GM12878 (cell line): ENCODE measurements at regions not wholly inside any gene's neighbourhood (a gene's known extent, or its start where the extent isn't known, plus 50 kb on each side); places are given as distances from the start of the nearest gene placed in this dataset.

ENCODE experiments used
- ATAC-seq: fragments of 200-7000 bp; cut with Tn5 transposase; 3 replicates; pipeline ENCODE4 v1.9.1; 2020; ENCODE audit warnings: mild to moderate bottlenecking, moderate library complexity
- BruUV-seq: library from RNA; stranded (reverse); fragments of 400-500 nt; replicated peaks from 2 replicates; lab custom pipeline; 2021; lab: Mats Ljungman, UMichigan
- CTCF ChIA-PET: fragments of 300-600 bp; sonication (Branson Sonifier 250); formaldehyde crosslinking; extraction: SDS; loops from one replicate; lab custom pipeline; 2021; ENCODE audit warnings: inconsistent platforms; lab: Yijun Ruan, JAX
- POLR2A ChIA-PET: fragments of 350-600 bp; formaldehyde crosslinking; extraction: SDS; loops from one replicate; lab custom pipeline; 2021; ENCODE audit warnings: inconsistent platforms; lab: Charles Lee
- RAD21 ChIA-PET: fragments of 300-600 bp; sonication (Branson Sonifier 250); formaldehyde crosslinking; loops from one replicate; lab custom pipeline; 2023; ENCODE audit warnings: antibody characterized with exemption; ENCODE audit not compliant: unreplicated experiment; lab: Charles Lee
- SMC1A ChIA-PET: fragments of 300-600 bp; sonication (Branson Sonifier 250); formaldehyde crosslinking; loops from one replicate; lab custom pipeline; 2023; ENCODE audit not compliant: unreplicated experiment, uncharacterized antibody; lab: Charles Lee
- DNase-seq: peaks from one replicate; pipeline ENCODE4 v3.0.0-alpha.2; 2011; ENCODE audit warnings: low read depth, low spot score
- FAIRE-seq: peaks from 3 replicates; lab custom pipeline; 2011; peaks lifted over from hg19 to GRCh38; lab: Jason Lieb, UNC
- H2AFZ ChIP-seq: 2 replicates; pipeline ENCODE4 v1.6.0; 2011; ENCODE audit warnings: low read depth, low read length, control low read depth; ENCODE audit not compliant: control insufficient read depth
- H3K27ac ChIP-seq: 2 replicates; pipeline ENCODE4 v1.5.1; 2011; ENCODE audit warnings: control low read depth; ENCODE audit not compliant: control insufficient read depth, insufficient read depth
- H3K27me3 ChIP-seq, 2 experiments: replicated peaks in 1 of 2; 2 replicates each; pipeline versions ENCODE4 v1.6.0 to v1.6.1; 2011; ENCODE audit warnings: low read length in 1 of 2; ENCODE audit not compliant: control insufficient read depth in 2 of 2, insufficient read depth in 2 of 2
- H3K36me3 ChIP-seq, 2 experiments: 2 replicates each; pipeline ENCODE4 v1.5.1; 2011; ENCODE audit warnings: low read length in 1 of 2; ENCODE audit not compliant: control insufficient read depth in 2 of 2, insufficient read depth in 2 of 2
- H3K4me1 ChIP-seq: 2 replicates; pipeline ENCODE4 v1.6.1; 2011; ENCODE audit warnings: mild to moderate bottlenecking, low read length, moderate library complexity, mixed read lengths; ENCODE audit not compliant: control insufficient read depth, insufficient read depth
- H3K4me2 ChIP-seq: 2 replicates; pipeline ENCODE4 v1.6.0; 2011; ENCODE audit warnings: control low read depth; ENCODE audit not compliant: control insufficient read depth, insufficient read depth
- H3K4me3 ChIP-seq: fragments of 200-600 bp; sonication (generic); 2 replicates; pipeline ENCODE4 v1.5.1; 2016
- H3K79me2 ChIP-seq: 2 replicates; pipeline ENCODE4 v1.6.0; 2011; ENCODE audit warnings: low read length; ENCODE audit not compliant: control insufficient read depth, insufficient read depth
- H3K9ac ChIP-seq: 2 replicates; pipeline ENCODE4 v1.8.0; 2011; ENCODE audit warnings: low read length, control low read depth, mixed read lengths; ENCODE audit not compliant: control insufficient read depth, insufficient read depth
- H3K9me3 ChIP-seq: replicated peaks from 3 replicates; pipeline ENCODE4 v1.5.1; 2011; ENCODE audit warnings: mild to moderate bottlenecking, low read length; ENCODE audit not compliant: control insufficient read depth, insufficient read depth
- H4K20me1 ChIP-seq: 2 replicates; pipeline ENCODE4 v1.6.0; 2011; ENCODE audit not compliant: control insufficient read depth, insufficient read depth
- ASH2L ChIP-seq: fragments of 300-600, 200-600 bp; sonication (generic); IDR thresholded peaks from 2 replicates; pipeline ENCODE4 v1.6.1; 2017; ENCODE audit warnings: low read depth, mild to moderate bottlenecking, borderline replicate concordance
- CBFB ChIP-seq: IDR thresholded peaks from 2 replicates; pipeline ENCODE4 v1.6.1; 2016; ENCODE audit warnings: antibody characterized with exemption, low read depth
- GATAD2B ChIP-seq: fragments of 450-650 bp; conservative IDR thresholded peaks from 2 replicates; pipeline ENCODE4 v1.6.1; 2017; ENCODE audit warnings: low read depth, mild to moderate bottlenecking, moderate library complexity
- IRF4 ChIP-seq: IDR thresholded peaks from 2 replicates; pipeline ENCODE4 v1.6.1; 2011; ENCODE audit warnings: low read depth, low read length
- MTA3 ChIP-seq: IDR thresholded peaks from 2 replicates; pipeline ENCODE4 v1.6.1; 2012; ENCODE audit warnings: low read length, inconsistent platforms, borderline replicate concordance
- NFYA ChIP-seq: IDR thresholded peaks from 2 replicates; pipeline ENCODE4 v1.6.1; 2011; ENCODE audit warnings: low read depth, mild to moderate bottlenecking, low read length, improper control_type of control experiment, borderline replicate concordance
- PAX5 ChIP-seq: IDR thresholded peaks from 2 replicates; pipeline ENCODE4 v1.6.1; 2011; ENCODE audit warnings: low read depth, low read length, borderline replicate concordance
- PAX8 ChIP-seq: fragments of 450-650 bp; IDR thresholded peaks from 2 replicates; pipeline ENCODE4 v1.6.1; 2017; ENCODE audit warnings: mild to moderate bottlenecking, moderate library complexity
- PML ChIP-seq: IDR thresholded peaks from 2 replicates; pipeline ENCODE4 v1.6.1; 2012; ENCODE audit warnings: low read length, inconsistent platforms
- RFX5 ChIP-seq: IDR thresholded peaks from 2 replicates; pipeline ENCODE4 v1.6.1; 2011; ENCODE audit warnings: low read depth, low read length, improper control_type of control experiment
- RUNX3 ChIP-seq: IDR thresholded peaks from 2 replicates; pipeline ENCODE4 v1.6.1; 2012; ENCODE audit warnings: low read length, inconsistent platforms
- SMARCA5 ChIP-seq: fragments of 450-650 bp; IDR thresholded peaks from 2 replicates; pipeline ENCODE4 v1.6.1; 2017; ENCODE audit warnings: mild to moderate bottlenecking
- SUZ12 ChIP-seq: fragments of 200-600 bp; sonication (generic); IDR thresholded peaks from one replicate; pipeline ENCODE4 v1.6.1; 2018; ENCODE audit warnings: antibody characterized with exemption, mild to moderate bottlenecking; ENCODE audit not compliant: unreplicated experiment
- WRNIP1 ChIP-seq: IDR thresholded peaks from 2 replicates; pipeline ENCODE4 v1.6.1; 2011; ENCODE audit warnings: low read depth, low read length, improper control_type of control experiment, borderline replicate concordance
- WGBS: methylation state at CpG from one replicate; pipeline ENCODE4 v1.1.6; 2016; ENCODE audit warnings: low lambda C conversion rate; ENCODE audit not compliant: insufficient replicate concordance, insufficient coverage; ENCODE audit errors: missing lambda C conversion rate; 5-methylcytosine and 5-hydroxymethylcytosine counted together
- in situ Hi-C: fragments of 300-500 bp; cut with MboI; formaldehyde crosslinking; loops from 9 replicates; pipeline ENCODE4 v1.14.3; 2018; ENCODE audit warnings: mixed read lengths
- intact Hi-C: fragments of 100-400 bp; cut with micrococcal nuclease; formaldehyde crosslinking; loops from one replicate; pipeline ENCODE4 v1.14.2; 2022; ENCODE audit not compliant: unreplicated experiment
- TF ChIP-seq, protein P1 (sequence below): IDR thresholded peaks from 2 replicates; pipeline ENCODE4 v1.6.1; 2011; ENCODE audit warnings: low read depth, mild to moderate bottlenecking, low read length, moderate library complexity, borderline replicate concordance; ENCODE audit errors: extremely low read depth
- TF ChIP-seq, protein P2 (sequence below): IDR thresholded peaks from 2 replicates; pipeline ENCODE4 v1.6.1; 2012; ENCODE audit warnings: improper control_type of control experiment, low read depth, low read length; ENCODE audit not compliant: insufficient replicate concordance

GRCh38 chrX:151240237-151240636 lies 63.9 kb downstream of the GPR50 start (continued):
- no peak for TF ChIP-seq GATAD2B
- no peak for TF ChIP-seq RFX5

- Histone ChIP-seq H3K27me3 (no peaks in the 10 kb centered on the region), H4K20me1 (no peaks in the 10 kb centered on the region), H3K4me2 (no peak overlapping the region), H3K9me3 (no peaks in the 10 kb centered on the region), H3K27ac (no peak overlapping the region), H3K79me2 (no peaks in the 10 kb centered on the region), H3K36me3 (no peaks in the 10 kb centered on the region), H3K9ac (no peak overlapping the region), H3K4me1 (no peaks in the 10 kb centered on the region), H2AFZ (no peak overlapping the region), H3K4me3 (no peak overlapping the region)
- in situ Hi-C loops (no loop called here), intact Hi-C loops (no loop called here)
- FAIRE-seq (no peak), DNase-seq (no peak), ATAC-seq (no peak)
- CTCF ChIA-PET: no interaction called here
- POLR2A ChIA-PET: no interaction called here
- 70% methylated on average over 6 of the region's 6 CpGs for WGBS
- SMC1A ChIA-PET: no interaction called here
- RAD21 ChIA-PET: no interaction called here
- no peak for TF ChIP-seq ASH2L
- TF ChIP-seq, protein P1, sequence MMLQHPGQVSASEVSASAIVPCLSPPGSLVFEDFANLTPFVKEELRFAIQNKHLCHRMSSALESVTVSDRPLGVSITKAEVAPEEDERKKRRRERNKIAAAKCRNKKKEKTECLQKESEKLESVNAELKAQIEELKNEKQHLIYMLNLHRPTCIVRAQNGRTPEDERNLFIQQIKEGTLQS: no peak
- no peak for TF ChIP-seq IRF4
- TF ChIP-seq PAX8: no peak
- TF ChIP-seq WRNIP1: no peak
- TF ChIP-seq, protein P2, sequence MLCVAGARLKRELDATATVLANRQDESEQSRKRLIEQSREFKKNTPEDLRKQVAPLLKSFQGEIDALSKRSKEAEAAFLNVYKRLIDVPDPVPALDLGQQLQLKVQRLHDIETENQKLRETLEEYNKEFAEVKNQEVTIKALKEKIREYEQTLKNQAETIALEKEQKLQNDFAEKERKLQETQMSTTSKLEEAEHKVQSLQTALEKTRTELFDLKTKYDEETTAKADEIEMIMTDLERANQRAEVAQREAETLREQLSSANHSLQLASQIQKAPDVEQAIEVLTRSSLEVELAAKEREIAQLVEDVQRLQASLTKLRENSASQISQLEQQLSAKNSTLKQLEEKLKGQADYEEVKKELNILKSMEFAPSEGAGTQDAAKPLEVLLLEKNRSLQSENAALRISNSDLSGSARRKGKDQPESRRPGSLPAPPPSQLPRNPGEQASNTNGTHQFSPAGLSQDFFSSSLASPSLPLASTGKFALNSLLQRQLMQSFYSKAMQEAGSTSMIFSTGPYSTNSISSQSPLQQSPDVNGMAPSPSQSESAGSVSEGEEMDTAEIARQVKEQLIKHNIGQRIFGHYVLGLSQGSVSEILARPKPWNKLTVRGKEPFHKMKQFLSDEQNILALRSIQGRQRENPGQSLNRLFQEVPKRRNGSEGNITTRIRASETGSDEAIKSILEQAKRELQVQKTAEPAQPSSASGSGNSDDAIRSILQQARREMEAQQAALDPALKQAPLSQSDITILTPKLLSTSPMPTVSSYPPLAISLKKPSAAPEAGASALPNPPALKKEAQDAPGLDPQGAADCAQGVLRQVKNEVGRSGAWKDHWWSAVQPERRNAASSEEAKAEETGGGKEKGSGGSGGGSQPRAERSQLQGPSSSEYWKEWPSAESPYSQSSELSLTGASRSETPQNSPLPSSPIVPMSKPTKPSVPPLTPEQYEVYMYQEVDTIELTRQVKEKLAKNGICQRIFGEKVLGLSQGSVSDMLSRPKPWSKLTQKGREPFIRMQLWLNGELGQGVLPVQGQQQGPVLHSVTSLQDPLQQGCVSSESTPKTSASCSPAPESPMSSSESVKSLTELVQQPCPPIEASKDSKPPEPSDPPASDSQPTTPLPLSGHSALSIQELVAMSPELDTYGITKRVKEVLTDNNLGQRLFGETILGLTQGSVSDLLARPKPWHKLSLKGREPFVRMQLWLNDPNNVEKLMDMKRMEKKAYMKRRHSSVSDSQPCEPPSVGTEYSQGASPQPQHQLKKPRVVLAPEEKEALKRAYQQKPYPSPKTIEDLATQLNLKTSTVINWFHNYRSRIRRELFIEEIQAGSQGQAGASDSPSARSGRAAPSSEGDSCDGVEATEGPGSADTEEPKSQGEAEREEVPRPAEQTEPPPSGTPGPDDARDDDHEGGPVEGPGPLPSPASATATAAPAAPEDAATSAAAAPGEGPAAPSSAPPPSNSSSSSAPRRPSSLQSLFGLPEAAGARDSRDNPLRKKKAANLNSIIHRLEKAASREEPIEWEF: no peak
- TF ChIP-seq PML: no peak
- no peak for TF ChIP-seq PAX5
- no peak for TF ChIP-seq SMARCA5
- TF ChIP-seq NFYA: no peak
- TF ChIP-seq RUNX3: no peak
- no peak for TF ChIP-seq SUZ12
- TF ChIP-seq CBFB: no peak
- TF ChIP-seq MTA3: no peak
- no TSS peak for BruUV-seq
Measured at GRCh38 chrX:151268836-151269235, 92.5 kb downstream of the GPR50 start.
